Activated naive CD8-positive, alpha-beta T cell treated with anti-CD3 and anti-CD28 coated beads, Interleukin-2, amount 10 ng/mL, durations not matched to agents 7 days and 5 days (primary cell): ENCODE measurements at regions not wholly inside any gene's neighbourhood (a gene's known extent, or its start where the extent isn't known, plus 50 kb on each side); places are given as distances from the start of the nearest gene placed in this dataset.

Source experiments
- ATAC-seq: fragments of 150-1000 bp; cut with Tn5 transposase; one replicate; pipeline ENCODE4 v1.10.0; 2021; ENCODE audit warnings: low read depth, moderate library complexity
- POLR2A ChIA-PET: fragments of 350-600 bp; sonication (Branson Sonifier 250); formaldehyde crosslinking; loops from one replicate; lab custom pipeline; 2021; ENCODE audit warnings: antibody characterized with exemption; lab: Charles Lee
- DNase-seq: peaks from one replicate; pipeline ENCODE4 v3.0.0; 2021
- H3K27ac Mint-ChIP-seq: one replicate; pipeline ENCODE4 v1.8.0; 2022; ENCODE audit warnings: mild to moderate bottlenecking, mixed read lengths
- H3K27me3 Mint-ChIP-seq: one replicate; pipeline ENCODE4 v1.8.0; 2022; ENCODE audit warnings: mild to moderate bottlenecking, moderate library complexity, mixed read lengths
- H3K36me3 Mint-ChIP-seq: one replicate; pipeline ENCODE4 v1.8.0; 2021; ENCODE audit warnings: mild to moderate bottlenecking, mixed read lengths
- H3K4me1 Mint-ChIP-seq: one replicate; pipeline ENCODE4 v1.8.0; 2021; ENCODE audit warnings: mixed read lengths
- H3K4me3 Mint-ChIP-seq: one replicate; pipeline ENCODE4 v1.8.0; 2022; ENCODE audit warnings: mild to moderate bottlenecking, moderate library complexity, mixed read lengths
- H3K9me3 Mint-ChIP-seq: one replicate; pipeline ENCODE4 v1.8.0; 2021; ENCODE audit warnings: mixed read lengths

GRCh38 chr10:113219446-113219845 lies 269.4 kb downstream of the TCF7L2 start:
- peaks cover 25% of the 10 kb centered on the region for H3K27me3 Mint-ChIP-seq
- DNase-seq (no peak), ATAC-seq (no peak)
- POLR2A ChIA-PET: no interaction called here
- peaks cover 1% of the 10 kb centered on the region for H3K9me3 Mint-ChIP-seq
- H3K4me1 Mint-ChIP-seq: peaks cover 5% of the 10 kb centered on the region
- peaks cover 1% of the 10 kb centered on the region for H3K36me3 Mint-ChIP-seq
- no peak overlapping the region for H3K27ac Mint-ChIP-seq
- no peak overlapping the region for H3K4me3 Mint-ChIP-seq

GRCh38 chr10:113221756-113222168 lies 271.7 kb downstream of the TCF7L2 start:
- Mint-ChIP-seq H3K27me3 (peaks cover 31% of the 10 kb centered on the region), H3K4me3 (no peak overlapping the region), H3K9me3 (peaks cover 1% of the 10 kb centered on the region), H3K36me3 (peaks cover 1% of the 10 kb centered on the region), H3K27ac (no peak overlapping the region), H3K4me1 (peaks cover 13% of the 10 kb centered on the region)
- ATAC-seq (no peak), DNase-seq (no peak)
- POLR2A ChIA-PET: no interaction called here

DNA sequence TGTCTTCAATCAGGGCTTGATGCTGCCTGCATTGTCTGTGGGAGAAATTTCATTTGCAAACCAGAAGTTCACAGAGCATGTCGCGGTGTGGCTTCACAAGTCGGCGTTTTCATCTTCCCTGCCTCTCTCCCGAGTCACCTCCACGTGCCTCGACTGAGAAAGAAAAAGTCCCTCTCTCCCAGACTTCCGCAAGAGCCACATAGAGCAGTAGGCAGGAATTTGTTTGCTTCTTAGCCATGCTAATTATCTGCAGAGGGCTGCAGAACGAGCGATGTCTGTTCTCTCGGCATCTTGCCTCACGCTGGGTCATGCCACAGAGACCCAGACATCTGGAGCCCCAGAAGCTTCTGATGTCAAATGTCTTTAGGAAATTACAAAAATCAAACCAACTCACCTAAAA lies 272.2 kb downstream of the TCF7L2 start:
- Mint-ChIP-seq H3K27me3 (peaks cover 35% of the 10 kb centered on the region), H3K9me3 (peaks cover 1% of the 10 kb centered on the region), H3K36me3 (peaks cover 1% of the 10 kb centered on the region), H3K4me1 (peaks cover 13% of the 10 kb centered on the region), H3K27ac (no peak overlapping the region), H3K4me3 (no peak overlapping the region)
- no peak for DNase-seq
- ATAC-seq: no peak
- POLR2A ChIA-PET: no interaction called here

- H3K27me3 Mint-ChIP-seq: peaks cover 40% of the 10 kb centered on the region
- peaks cover 1% of the 10 kb centered on the region for H3K36me3 Mint-ChIP-seq
- DNase-seq: no peak
- peaks cover 13% of the 10 kb centered on the region for H3K4me1 Mint-ChIP-seq
- POLR2A ChIA-PET: no interaction called here
- no peak overlapping the region for H3K27ac Mint-ChIP-seq
- H3K4me3 Mint-ChIP-seq: no peak overlapping the region
- peaks cover 1% of the 10 kb centered on the region for H3K9me3 Mint-ChIP-seq
- no peak for ATAC-seq
Observed at GRCh38 chr10:113225364-113225763, 275.3 kb downstream of the TCF7L2 start.

GRCh38 chr10:113225903-113226302 lies 275.9 kb downstream of the TCF7L2 start:
- POLR2A ChIA-PET: no interaction called here
- Mint-ChIP-seq H3K27me3 (peaks cover 40% of the 10 kb centered on the region), H3K4me3 (no peak overlapping the region), H3K36me3 (peaks cover 1% of the 10 kb centered on the region), H3K4me1 (peaks cover 13% of the 10 kb centered on the region), H3K9me3 (peaks cover 1% of the 10 kb centered on the region), H3K27ac (no peak overlapping the region)
- DNase-seq (no peak), ATAC-seq (no peak)

GRCh38 chr10:113226399-113226798 lies 276.4 kb downstream of the TCF7L2 start:
- peaks cover 12% of the 10 kb centered on the region for H3K4me1 Mint-ChIP-seq
- POLR2A ChIA-PET: no interaction called here
- no peak overlapping the region for H3K4me3 Mint-ChIP-seq
- H3K27ac Mint-ChIP-seq: no peak overlapping the region
- ATAC-seq (peak; percentile 39), DNase-seq (no peak)
- H3K9me3 Mint-ChIP-seq: peaks cover 1% of the 10 kb centered on the region
- peaks cover 40% of the 10 kb centered on the region for H3K27me3 Mint-ChIP-seq
- peaks cover 1% of the 10 kb centered on the region for H3K36me3 Mint-ChIP-seq

GRCh38 chr10:113226831-113227445 lies 276.9 kb downstream of the TCF7L2 start:
- Mint-ChIP-seq H3K4me1 (peaks cover 8% of the 10 kb centered on the region), H3K27ac (no peak overlapping the region), H3K4me3 (no peak overlapping the region), H3K9me3 (peaks cover 1% of the 10 kb centered on the region), H3K36me3 (peaks cover 1% of the 10 kb centered on the region), H3K27me3 (peaks cover 43% of the 10 kb centered on the region)
- no peak for DNase-seq
- POLR2A ChIA-PET: no interaction called here
- ATAC-seq: no peak

DNA sequence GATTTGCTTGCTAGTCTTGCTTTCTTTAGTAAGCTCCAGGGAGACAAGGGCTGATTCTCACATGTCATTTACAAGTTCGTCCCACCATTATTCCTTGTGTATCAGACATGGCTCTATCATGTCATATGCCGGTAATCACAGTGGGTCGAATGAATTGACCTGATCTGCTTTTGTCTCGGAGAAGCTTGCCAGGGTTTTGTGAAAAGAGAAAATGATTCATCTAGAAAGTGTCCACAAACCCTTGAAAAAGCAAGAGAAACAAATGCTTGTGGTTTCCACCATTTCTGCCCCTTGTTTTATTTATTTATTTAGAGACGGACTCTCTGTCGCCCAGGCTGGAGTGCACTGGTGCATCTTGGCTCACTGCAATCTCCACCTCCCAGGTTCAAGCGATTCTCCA lies 278.5 kb downstream of the TCF7L2 start:
- Mint-ChIP-seq H3K36me3 (no peaks in the 10 kb centered on the region), H3K9me3 (peaks cover under 1% of the 10 kb centered on the region), H3K4me1 (peaks cover 8% of the 10 kb centered on the region), H3K4me3 (no peak overlapping the region), H3K27me3 (peaks cover 30% of the 10 kb centered on the region), H3K27ac (no peak overlapping the region)
- ATAC-seq (no peak), DNase-seq (no peak)
- POLR2A ChIA-PET: no interaction called here

- POLR2A ChIA-PET: interaction anchor here (0.7 kb wide), 1 partner anchor 134 kb away, joined by 3 read pairs; no protein-coding TSS in a partner anchor
- DNase-seq: no peak
- Mint-ChIP-seq H3K4me3 (no peak overlapping the region), H3K27me3 (peaks cover 26% of the 10 kb centered on the region), H3K4me1 (peaks cover 8% of the 10 kb centered on the region), H3K9me3 (no peaks in the 10 kb centered on the region), H3K27ac (no peak overlapping the region), H3K36me3 (no peaks in the 10 kb centered on the region)
- ATAC-seq: no peak
Observed at GRCh38 chr10:113230011-113230610, 280.1 kb downstream of the TCF7L2 start.

- Mint-ChIP-seq H3K9me3 (no peaks in the 10 kb centered on the region), H3K27me3 (peaks cover 8% of the 10 kb centered on the region), H3K27ac (no peak overlapping the region), H3K4me1 (no peaks in the 10 kb centered on the region), H3K36me3 (no peaks in the 10 kb centered on the region), H3K4me3 (no peak overlapping the region)
- no peak for DNase-seq
- ATAC-seq: no peak
- POLR2A ChIA-PET: interaction anchor here (0.7 kb wide), 1 partner anchor 500 kb away, joined by 4 read pairs; no protein-coding TSS in a partner anchor
Observed at GRCh38 chr10:113232928-113233511, 283.0 kb downstream of the TCF7L2 start.

- POLR2A ChIA-PET: no interaction called here
- Mint-ChIP-seq H3K36me3 (no peaks in the 10 kb centered on the region), H3K4me1 (no peaks in the 10 kb centered on the region), H3K27me3 (peaks cover 14% of the 10 kb centered on the region), H3K9me3 (no peaks in the 10 kb centered on the region), H3K27ac (no peak overlapping the region), H3K4me3 (no peak overlapping the region)
- no peak for ATAC-seq
- DNase-seq: no peak
Observed at GRCh38 chr10:113234481-113234880, 284.4 kb downstream of the TCF7L2 start.

GRCh38 chr10:113235508-113235907 lies 285.5 kb downstream of the TCF7L2 start:
- POLR2A ChIA-PET: no interaction called here
- no peak for DNase-seq
- Mint-ChIP-seq H3K9me3 (no peaks in the 10 kb centered on the region), H3K4me1 (no peaks in the 10 kb centered on the region), H3K4me3 (no peak overlapping the region), H3K36me3 (no peaks in the 10 kb centered on the region), H3K27me3 (peaks cover 20% of the 10 kb centered on the region), H3K27ac (no peak overlapping the region)
- no peak for ATAC-seq

GRCh38 chr10:113236998-113237397 lies 287.0 kb downstream of the TCF7L2 start:
- DNase-seq: no peak
- POLR2A ChIA-PET: no interaction called here
- no peaks in the 10 kb centered on the region for H3K36me3 Mint-ChIP-seq
- peaks cover 23% of the 10 kb centered on the region for H3K27me3 Mint-ChIP-seq
- no peak overlapping the region for H3K4me3 Mint-ChIP-seq
- H3K4me1 Mint-ChIP-seq: peaks cover under 1% of the 10 kb centered on the region
- no peaks in the 10 kb centered on the region for H3K9me3 Mint-ChIP-seq
- no peak for ATAC-seq
- H3K27ac Mint-ChIP-seq: no peak overlapping the region
